ENCODE measurements at regions not wholly inside any gene's neighbourhood (a gene's known extent, or its start where the extent isn't known, plus 50 kb on each side); places are given as distances from the start of the nearest gene placed in this dataset.
A peak's percentile ranks its signal among the peaks of the same experiment; 100 is the strongest.

GRCh38 chr10:91137011-91137643 is 83.3 kb upstream of the PCGF5 start:
- peaks cover 9% of the 10 kb centered on the region for H3K4me1 Mint-ChIP-seq (ENCODE audit: low read depth)
- H3K36me3 Mint-ChIP-seq (ENCODE audit: insufficient read depth), result no peaks in the 10 kb centered on the region
- peaks cover 6% of the 10 kb centered on the region for H3K27me3 Mint-ChIP-seq (ENCODE audit: low read depth)
- ATAC-seq, result no peak
- DNase-seq, result no peak
- H3K4me3 Mint-ChIP-seq, result no peak overlapping the region
- no peaks in the 10 kb centered on the region for H3K9me3 Mint-ChIP-seq

- H3K27me3 Mint-ChIP-seq (ENCODE audit: low read depth), result peaks cover 6% of the 10 kb centered on the region
- DNase-seq, result no peak
- H3K4me3 Mint-ChIP-seq, result no peak overlapping the region
- H3K36me3 Mint-ChIP-seq (ENCODE audit: insufficient read depth), result no peaks in the 10 kb centered on the region
- ATAC-seq, result no peak
- no peaks in the 10 kb centered on the region for H3K9me3 Mint-ChIP-seq
- H3K4me1 Mint-ChIP-seq (ENCODE audit: low read depth), result peaks cover 9% of the 10 kb centered on the region
These were observed 82.6 kb upstream of the PCGF5 start for GRCh38 chr10:91137822-91138221.

- ATAC-seq (no peak), DNase-seq (no peak)
- H3K36me3 Mint-ChIP-seq (ENCODE audit: insufficient read depth), result no peaks in the 10 kb centered on the region
- H3K9me3 Mint-ChIP-seq, result no peaks in the 10 kb centered on the region
- peaks cover 3% of the 10 kb centered on the region for H3K27me3 Mint-ChIP-seq (ENCODE audit: low read depth)
- H3K4me3 Mint-ChIP-seq, result no peak overlapping the region
- H3K4me1 Mint-ChIP-seq (ENCODE audit: low read depth), result peaks cover 9% of the 10 kb centered on the region
These were observed 79.4 kb upstream of the PCGF5 start for GRCh38 chr10:91140995-91141549.

- DNase-seq, result no peak
- H3K4me1 Mint-ChIP-seq (ENCODE audit: low read depth), result peaks cover 9% of the 10 kb centered on the region
- H3K36me3 Mint-ChIP-seq (ENCODE audit: insufficient read depth), result no peaks in the 10 kb centered on the region
- ATAC-seq, result no peak
- H3K27me3 Mint-ChIP-seq (ENCODE audit: low read depth), result peaks cover 11% of the 10 kb centered on the region
- H3K9me3 Mint-ChIP-seq, result no peaks in the 10 kb centered on the region
- no peak overlapping the region for H3K4me3 Mint-ChIP-seq
These were observed 75.5 kb upstream of the PCGF5 start for GRCh38 chr10:91144961-91145360.

GRCh38 chr10:91146146-91146545 is 74.3 kb upstream of the PCGF5 start:
- Mint-ChIP-seq H3K27me3 (ENCODE audit: low read depth) (peaks cover 11% of the 10 kb centered on the region), H3K4me1 (ENCODE audit: low read depth) (peaks cover 7% of the 10 kb centered on the region), H3K9me3 (no peaks in the 10 kb centered on the region), H3K4me3 (no peak overlapping the region), H3K36me3 (ENCODE audit: insufficient read depth) (no peaks in the 10 kb centered on the region)
- ATAC-seq, result no peak
- DNase-seq, result no peak

- ATAC-seq (no peak), DNase-seq (no peak)
- Mint-ChIP-seq H3K4me1 (ENCODE audit: low read depth) (no peaks in the 10 kb centered on the region), H3K27me3 (ENCODE audit: low read depth) (peaks cover 11% of the 10 kb centered on the region), H3K9me3 (no peaks in the 10 kb centered on the region), H3K4me3 (no peak overlapping the region), H3K36me3 (ENCODE audit: insufficient read depth) (no peaks in the 10 kb centered on the region)
These were observed 70.9 kb upstream of the PCGF5 start for GRCh38 chr10:91149550-91149949.

GRCh38 chr10:91150631-91151030 is 69.8 kb upstream of the PCGF5 start:
- DNase-seq (no peak), ATAC-seq (no peak)
- Mint-ChIP-seq H3K36me3 (ENCODE audit: insufficient read depth) (no peaks in the 10 kb centered on the region), H3K4me3 (no peak overlapping the region), H3K27me3 (ENCODE audit: low read depth) (peaks cover 11% of the 10 kb centered on the region), H3K4me1 (ENCODE audit: low read depth) (no peaks in the 10 kb centered on the region), H3K9me3 (no peaks in the 10 kb centered on the region)

GRCh38 chr10:91153508-91153907 is 67.0 kb upstream of the PCGF5 start:
- no peak for ATAC-seq
- Mint-ChIP-seq H3K36me3 (ENCODE audit: insufficient read depth) (no peaks in the 10 kb centered on the region), H3K4me3 (no peak overlapping the region), H3K9me3 (no peaks in the 10 kb centered on the region), H3K27me3 (ENCODE audit: low read depth) (no peaks in the 10 kb centered on the region), H3K4me1 (ENCODE audit: low read depth) (no peaks in the 10 kb centered on the region)
- no peak for DNase-seq

GRCh38 chr10:91154842-91155241 is 65.6 kb upstream of the PCGF5 start:
- DNase-seq (no peak), ATAC-seq (no peak)
- Mint-ChIP-seq H3K4me1 (ENCODE audit: low read depth) (no peaks in the 10 kb centered on the region), H3K4me3 (no peak overlapping the region), H3K27me3 (ENCODE audit: low read depth) (no peaks in the 10 kb centered on the region), H3K9me3 (no peaks in the 10 kb centered on the region), H3K36me3 (ENCODE audit: insufficient read depth) (no peaks in the 10 kb centered on the region)

- DNase-seq (no peak), ATAC-seq (no peak)
- H3K27me3 Mint-ChIP-seq (ENCODE audit: low read depth), result no peaks in the 10 kb centered on the region
- H3K4me1 Mint-ChIP-seq (ENCODE audit: low read depth), result no peaks in the 10 kb centered on the region
- H3K9me3 Mint-ChIP-seq, result no peaks in the 10 kb centered on the region
- H3K4me3 Mint-ChIP-seq, result no peak overlapping the region
- no peaks in the 10 kb centered on the region for H3K36me3 Mint-ChIP-seq (ENCODE audit: insufficient read depth)
These were observed 64.3 kb upstream of the PCGF5 start for GRCh38 chr10:91156196-91156595.

- no peaks in the 10 kb centered on the region for H3K36me3 Mint-ChIP-seq (ENCODE audit: insufficient read depth)
- peaks cover 13% of the 10 kb centered on the region for H3K4me1 Mint-ChIP-seq (ENCODE audit: low read depth)
- H3K4me3 Mint-ChIP-seq, result no peak overlapping the region
- H3K9me3 Mint-ChIP-seq, result no peaks in the 10 kb centered on the region
- DNase-seq (no peak), ATAC-seq (no peak)
- H3K27me3 Mint-ChIP-seq (ENCODE audit: low read depth), result no peaks in the 10 kb centered on the region
These were observed 61.1 kb upstream of the PCGF5 start for GRCh38 chr10:91159254-91159783.

- H3K9me3 Mint-ChIP-seq, result no peaks in the 10 kb centered on the region
- no peaks in the 10 kb centered on the region for H3K36me3 Mint-ChIP-seq (ENCODE audit: insufficient read depth)
- H3K4me1 Mint-ChIP-seq (ENCODE audit: low read depth), result peaks cover 34% of the 10 kb centered on the region
- ATAC-seq (no peak), DNase-seq (peak; percentile 14)
- no peaks in the 10 kb centered on the region for H3K27me3 Mint-ChIP-seq (ENCODE audit: low read depth)
- peak overlapping the region; percentile 85 for H3K4me3 Mint-ChIP-seq
These were observed 58.4 kb upstream of the PCGF5 start for GRCh38 chr10:91162050-91162494.

- no peaks in the 10 kb centered on the region for H3K27me3 Mint-ChIP-seq (ENCODE audit: low read depth)
- H3K4me1 Mint-ChIP-seq (ENCODE audit: low read depth), result peaks cover 35% of the 10 kb centered on the region
- H3K4me3 Mint-ChIP-seq, result peak overlapping the region; percentile 85
- ATAC-seq, result peak; percentile 62 to 65
- DNase-seq, result peak; percentile 75
- H3K9me3 Mint-ChIP-seq, result peaks cover 2% of the 10 kb centered on the region
- peaks cover 1% of the 10 kb centered on the region for H3K36me3 Mint-ChIP-seq (ENCODE audit: insufficient read depth)
These were observed 57.8 kb upstream of the PCGF5 start for GRCh38 chr10:91162495-91163268.

- ATAC-seq (peak; percentile 61 to 64), DNase-seq (peak; percentile 66)
- Mint-ChIP-seq H3K27me3 (ENCODE audit: low read depth) (no peaks in the 10 kb centered on the region), H3K9me3 (peaks cover 9% of the 10 kb centered on the region), H3K4me1 (ENCODE audit: low read depth) (peaks cover 42% of the 10 kb centered on the region), H3K36me3 (ENCODE audit: insufficient read depth) (peaks cover 8% of the 10 kb centered on the region), H3K4me3 (peak overlapping the region; percentile 91)
These were observed 57.1 kb upstream of the PCGF5 start for GRCh38 chr10:91163269-91163868.

Measured in activated T-cell treated with anti-CD3 and anti-CD28 coated beads, Interleukin-2, amount 50 U/mL, for 4 hours (primary cell).